ENCODE measurements at regions not wholly inside any gene's neighbourhood (a gene's known extent, or its start where the extent isn't known, plus 50 kb on each side); places are given as distances from the start of the nearest gene placed in this dataset.

- TF ChIP-seq, protein P1, sequence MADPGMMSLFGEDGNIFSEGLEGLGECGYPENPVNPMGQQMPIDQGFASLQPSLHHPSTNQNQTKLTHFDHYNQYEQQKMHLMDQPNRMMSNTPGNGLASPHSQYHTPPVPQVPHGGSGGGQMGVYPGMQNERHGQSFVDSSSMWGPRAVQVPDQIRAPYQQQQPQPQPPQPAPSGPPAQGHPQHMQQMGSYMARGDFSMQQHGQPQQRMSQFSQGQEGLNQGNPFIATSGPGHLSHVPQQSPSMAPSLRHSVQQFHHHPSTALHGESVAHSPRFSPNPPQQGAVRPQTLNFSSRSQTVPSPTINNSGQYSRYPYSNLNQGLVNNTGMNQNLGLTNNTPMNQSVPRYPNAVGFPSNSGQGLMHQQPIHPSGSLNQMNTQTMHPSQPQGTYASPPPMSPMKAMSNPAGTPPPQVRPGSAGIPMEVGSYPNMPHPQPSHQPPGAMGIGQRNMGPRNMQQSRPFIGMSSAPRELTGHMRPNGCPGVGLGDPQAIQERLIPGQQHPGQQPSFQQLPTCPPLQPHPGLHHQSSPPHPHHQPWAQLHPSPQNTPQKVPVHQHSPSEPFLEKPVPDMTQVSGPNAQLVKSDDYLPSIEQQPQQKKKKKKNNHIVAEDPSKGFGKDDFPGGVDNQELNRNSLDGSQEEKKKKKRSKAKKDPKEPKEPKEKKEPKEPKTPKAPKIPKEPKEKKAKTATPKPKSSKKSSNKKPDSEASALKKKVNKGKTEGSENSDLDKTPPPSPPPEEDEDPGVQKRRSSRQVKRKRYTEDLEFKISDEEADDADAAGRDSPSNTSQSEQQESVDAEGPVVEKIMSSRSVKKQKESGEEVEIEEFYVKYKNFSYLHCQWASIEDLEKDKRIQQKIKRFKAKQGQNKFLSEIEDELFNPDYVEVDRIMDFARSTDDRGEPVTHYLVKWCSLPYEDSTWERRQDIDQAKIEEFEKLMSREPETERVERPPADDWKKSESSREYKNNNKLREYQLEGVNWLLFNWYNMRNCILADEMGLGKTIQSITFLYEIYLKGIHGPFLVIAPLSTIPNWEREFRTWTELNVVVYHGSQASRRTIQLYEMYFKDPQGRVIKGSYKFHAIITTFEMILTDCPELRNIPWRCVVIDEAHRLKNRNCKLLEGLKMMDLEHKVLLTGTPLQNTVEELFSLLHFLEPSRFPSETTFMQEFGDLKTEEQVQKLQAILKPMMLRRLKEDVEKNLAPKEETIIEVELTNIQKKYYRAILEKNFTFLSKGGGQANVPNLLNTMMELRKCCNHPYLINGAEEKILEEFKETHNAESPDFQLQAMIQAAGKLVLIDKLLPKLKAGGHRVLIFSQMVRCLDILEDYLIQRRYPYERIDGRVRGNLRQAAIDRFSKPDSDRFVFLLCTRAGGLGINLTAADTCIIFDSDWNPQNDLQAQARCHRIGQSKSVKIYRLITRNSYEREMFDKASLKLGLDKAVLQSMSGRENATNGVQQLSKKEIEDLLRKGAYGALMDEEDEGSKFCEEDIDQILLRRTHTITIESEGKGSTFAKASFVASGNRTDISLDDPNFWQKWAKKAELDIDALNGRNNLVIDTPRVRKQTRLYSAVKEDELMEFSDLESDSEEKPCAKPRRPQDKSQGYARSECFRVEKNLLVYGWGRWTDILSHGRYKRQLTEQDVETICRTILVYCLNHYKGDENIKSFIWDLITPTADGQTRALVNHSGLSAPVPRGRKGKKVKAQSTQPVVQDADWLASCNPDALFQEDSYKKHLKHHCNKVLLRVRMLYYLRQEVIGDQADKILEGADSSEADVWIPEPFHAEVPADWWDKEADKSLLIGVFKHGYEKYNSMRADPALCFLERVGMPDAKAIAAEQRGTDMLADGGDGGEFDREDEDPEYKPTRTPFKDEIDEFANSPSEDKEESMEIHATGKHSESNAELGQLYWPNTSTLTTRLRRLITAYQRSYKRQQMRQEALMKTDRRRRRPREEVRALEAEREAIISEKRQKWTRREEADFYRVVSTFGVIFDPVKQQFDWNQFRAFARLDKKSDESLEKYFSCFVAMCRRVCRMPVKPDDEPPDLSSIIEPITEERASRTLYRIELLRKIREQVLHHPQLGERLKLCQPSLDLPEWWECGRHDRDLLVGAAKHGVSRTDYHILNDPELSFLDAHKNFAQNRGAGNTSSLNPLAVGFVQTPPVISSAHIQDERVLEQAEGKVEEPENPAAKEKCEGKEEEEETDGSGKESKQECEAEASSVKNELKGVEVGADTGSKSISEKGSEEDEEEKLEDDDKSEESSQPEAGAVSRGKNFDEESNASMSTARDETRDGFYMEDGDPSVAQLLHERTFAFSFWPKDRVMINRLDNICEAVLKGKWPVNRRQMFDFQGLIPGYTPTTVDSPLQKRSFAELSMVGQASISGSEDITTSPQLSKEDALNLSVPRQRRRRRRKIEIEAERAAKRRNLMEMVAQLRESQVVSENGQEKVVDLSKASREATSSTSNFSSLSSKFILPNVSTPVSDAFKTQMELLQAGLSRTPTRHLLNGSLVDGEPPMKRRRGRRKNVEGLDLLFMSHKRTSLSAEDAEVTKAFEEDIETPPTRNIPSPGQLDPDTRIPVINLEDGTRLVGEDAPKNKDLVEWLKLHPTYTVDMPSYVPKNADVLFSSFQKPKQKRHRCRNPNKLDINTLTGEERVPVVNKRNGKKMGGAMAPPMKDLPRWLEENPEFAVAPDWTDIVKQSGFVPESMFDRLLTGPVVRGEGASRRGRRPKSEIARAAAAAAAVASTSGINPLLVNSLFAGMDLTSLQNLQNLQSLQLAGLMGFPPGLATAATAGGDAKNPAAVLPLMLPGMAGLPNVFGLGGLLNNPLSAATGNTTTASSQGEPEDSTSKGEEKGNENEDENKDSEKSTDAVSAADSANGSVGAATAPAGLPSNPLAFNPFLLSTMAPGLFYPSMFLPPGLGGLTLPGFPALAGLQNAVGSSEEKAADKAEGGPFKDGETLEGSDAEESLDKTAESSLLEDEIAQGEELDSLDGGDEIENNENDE (IDR thresholded peaks at IDR 0.05; ENCODE audit: insufficient replicate concordance, low read length), result no peak
- no peak for TF ChIP-seq SP1 (IDR thresholded peaks at IDR 0.05; ENCODE audit: low read depth, low read length)
Observed at GRCh38 chrX:145919400-145919799, 101.8 kb downstream of the SLITRK2 start (continued).
